C4-2B (cell line): ENCODE measurements at regions not wholly inside any gene's neighbourhood (a gene's known extent, or its start where the extent isn't known, plus 50 kb on each side); places are given as distances from the start of the nearest gene placed in this dataset.
"Not testable (repeated sequence)": the region's sequence is repeated elsewhere in the genome, so short reads cannot be mapped to it uniquely, and the experiment has no call there.

Experiments used
- H3K27ac ChIP-seq: fragments of 450-650 bp; 2 replicates; pipeline ENCODE4 v1.5.1; 2017
- ZFX ChIP-seq: fragments of 450-650 bp; IDR thresholded peaks from 2 replicates; pipeline ENCODE4 v1.6.1; 2017
- TF ChIP-seq, protein P1 (sequence below): fragments of 450-650 bp; conservative IDR thresholded peaks from 2 replicates; pipeline ENCODE4 v1.5.1; 2017; ENCODE audit warnings: mild to moderate bottlenecking

DNA sequence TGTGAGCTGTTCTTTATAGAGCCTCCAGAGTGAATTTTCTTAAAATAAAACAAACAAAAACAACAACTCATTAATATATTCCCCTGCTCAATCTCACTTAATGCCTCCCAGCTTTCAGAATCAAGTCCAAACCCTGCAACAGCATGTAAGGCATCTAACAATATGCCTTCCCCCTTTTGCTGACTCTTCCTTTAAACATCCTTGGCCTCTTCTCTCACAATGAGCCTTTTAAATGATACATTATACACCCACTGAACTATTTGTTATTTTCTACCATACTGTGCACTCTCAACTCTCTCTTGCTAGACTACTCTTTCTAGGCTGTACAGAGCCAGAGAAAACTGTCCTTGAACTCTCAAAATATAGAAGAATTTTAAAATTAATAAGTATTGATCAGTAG lies 115.2 kb upstream of the SNX7 start:
- no peak overlapping the region for H3K27ac ChIP-seq
- TF ChIP-seq, protein P1, sequence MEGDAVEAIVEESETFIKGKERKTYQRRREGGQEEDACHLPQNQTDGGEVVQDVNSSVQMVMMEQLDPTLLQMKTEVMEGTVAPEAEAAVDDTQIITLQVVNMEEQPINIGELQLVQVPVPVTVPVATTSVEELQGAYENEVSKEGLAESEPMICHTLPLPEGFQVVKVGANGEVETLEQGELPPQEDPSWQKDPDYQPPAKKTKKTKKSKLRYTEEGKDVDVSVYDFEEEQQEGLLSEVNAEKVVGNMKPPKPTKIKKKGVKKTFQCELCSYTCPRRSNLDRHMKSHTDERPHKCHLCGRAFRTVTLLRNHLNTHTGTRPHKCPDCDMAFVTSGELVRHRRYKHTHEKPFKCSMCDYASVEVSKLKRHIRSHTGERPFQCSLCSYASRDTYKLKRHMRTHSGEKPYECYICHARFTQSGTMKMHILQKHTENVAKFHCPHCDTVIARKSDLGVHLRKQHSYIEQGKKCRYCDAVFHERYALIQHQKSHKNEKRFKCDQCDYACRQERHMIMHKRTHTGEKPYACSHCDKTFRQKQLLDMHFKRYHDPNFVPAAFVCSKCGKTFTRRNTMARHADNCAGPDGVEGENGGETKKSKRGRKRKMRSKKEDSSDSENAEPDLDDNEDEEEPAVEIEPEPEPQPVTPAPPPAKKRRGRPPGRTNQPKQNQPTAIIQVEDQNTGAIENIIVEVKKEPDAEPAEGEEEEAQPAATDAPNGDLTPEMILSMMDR = no peak
- no peak for TF ChIP-seq ZFX

DNA sequence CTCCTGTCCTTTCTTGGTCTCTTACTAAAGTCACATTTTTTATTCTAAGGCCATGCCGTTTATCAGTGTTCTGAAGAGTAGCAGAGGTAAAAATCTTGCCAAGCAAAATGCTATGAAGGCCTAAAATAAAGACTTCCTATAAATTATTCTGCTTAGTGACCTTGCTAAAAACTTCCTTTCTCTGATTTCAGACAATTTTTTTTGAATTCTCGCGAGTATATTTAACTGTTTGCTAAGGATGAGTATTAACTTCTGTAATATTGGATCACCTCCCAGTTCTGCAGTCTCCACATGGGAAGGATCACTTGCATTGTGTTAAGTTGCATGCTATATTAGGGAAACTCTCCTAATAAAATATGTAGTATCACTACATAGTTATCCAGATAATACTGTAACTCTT lies 123.4 kb upstream of the SNX7 start:
- no peak overlapping the region for H3K27ac ChIP-seq
- TF ChIP-seq, protein P1 = no peak
- no peak for TF ChIP-seq ZFX

DNA sequence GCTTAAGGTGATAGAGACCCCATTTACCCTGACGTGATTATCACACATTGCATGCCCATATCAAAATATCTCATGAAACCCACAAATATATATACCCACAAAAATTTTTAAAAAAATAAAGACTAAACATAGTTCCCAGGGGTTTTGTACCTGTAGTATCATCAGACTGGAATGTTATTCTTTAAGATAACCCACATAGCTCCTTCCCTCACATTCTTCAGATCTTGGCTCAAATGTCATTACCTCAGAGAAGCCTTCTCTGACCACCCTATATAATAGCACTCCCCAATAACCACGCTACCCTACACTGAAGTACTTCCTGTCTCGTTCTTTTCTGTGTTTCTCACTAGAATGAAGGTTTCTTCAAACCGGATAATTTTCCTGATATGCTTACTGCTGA lies 138.3 kb upstream of the SNX7 start:
- TF ChIP-seq ZFX = no peak
- TF ChIP-seq, protein P1 = no peak
- no peak overlapping the region for H3K27ac ChIP-seq

DNA sequence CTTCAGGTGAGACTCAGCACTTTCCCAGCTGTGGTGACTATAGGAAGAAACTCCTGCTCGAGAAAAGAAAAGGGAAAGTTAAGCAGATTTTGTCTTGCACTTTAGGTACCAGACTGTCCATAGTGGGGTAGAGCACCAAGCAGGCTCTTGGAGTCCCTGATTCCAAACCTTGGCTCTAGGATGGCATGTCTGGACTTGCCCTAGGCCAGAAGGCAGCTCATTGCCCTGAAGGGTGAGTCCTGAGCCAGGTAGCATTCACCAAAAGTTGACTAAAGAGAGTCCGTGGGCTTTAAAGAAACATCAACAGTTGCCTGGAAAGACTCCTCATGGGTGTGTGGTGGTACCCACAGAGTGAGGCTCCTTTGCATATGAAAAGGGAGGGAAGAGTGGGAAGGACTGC lies 145.2 kb upstream of the SNX7 start:
- no peak overlapping the region for H3K27ac ChIP-seq

DNA sequence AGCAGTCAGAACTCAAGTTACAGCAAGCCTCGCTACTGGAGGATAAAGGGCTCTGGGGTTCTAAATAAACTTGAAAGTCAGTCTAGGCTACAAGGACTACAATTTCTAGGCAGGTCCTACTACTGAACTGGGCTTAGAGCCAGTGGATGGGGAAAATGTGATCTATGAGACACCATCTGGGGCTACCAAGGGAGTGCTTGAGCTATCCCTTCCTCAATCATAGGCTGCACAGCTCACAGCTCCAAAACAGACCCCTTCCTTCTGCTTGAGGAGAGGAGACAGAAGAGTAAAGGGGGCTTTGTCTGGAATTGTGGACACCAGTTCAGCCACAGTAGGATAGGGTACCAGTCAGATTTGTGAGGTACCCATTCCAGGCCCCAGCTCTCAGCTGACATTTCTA lies 145.8 kb upstream of the SNX7 start:
- no peak overlapping the region for H3K27ac ChIP-seq

More for the DNA sequence above, 145.2 kb upstream of the SNX7 start:
- no peak for TF ChIP-seq ZFX
- TF ChIP-seq, protein P1 = no peak

DNA sequence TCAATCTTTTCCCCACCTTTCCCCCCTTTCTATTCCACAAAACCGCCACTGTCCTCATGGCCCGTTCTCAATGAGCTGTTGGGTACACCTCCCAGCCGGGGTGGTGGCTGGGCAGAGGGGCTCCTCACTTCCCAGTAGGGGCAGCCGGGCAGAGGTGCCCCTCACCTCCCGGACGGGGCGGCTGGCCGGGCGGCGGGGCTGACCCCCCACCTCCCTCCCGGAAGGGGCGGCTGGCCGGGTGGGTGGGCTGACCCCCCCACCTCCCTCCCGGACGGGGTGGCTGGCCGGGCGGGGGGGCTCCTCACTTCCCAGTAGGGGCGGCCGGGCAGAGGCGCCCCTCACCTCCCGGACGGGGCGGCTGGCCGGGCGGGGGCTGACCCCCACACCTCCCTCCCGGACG lies 149.3 kb upstream of the SNX7 start:
- H3K27ac ChIP-seq = not testable (repeated sequence)

More for the DNA sequence above, 145.8 kb upstream of the SNX7 start:
- TF ChIP-seq, protein P1 = no peak
- TF ChIP-seq ZFX = no peak

DNA sequence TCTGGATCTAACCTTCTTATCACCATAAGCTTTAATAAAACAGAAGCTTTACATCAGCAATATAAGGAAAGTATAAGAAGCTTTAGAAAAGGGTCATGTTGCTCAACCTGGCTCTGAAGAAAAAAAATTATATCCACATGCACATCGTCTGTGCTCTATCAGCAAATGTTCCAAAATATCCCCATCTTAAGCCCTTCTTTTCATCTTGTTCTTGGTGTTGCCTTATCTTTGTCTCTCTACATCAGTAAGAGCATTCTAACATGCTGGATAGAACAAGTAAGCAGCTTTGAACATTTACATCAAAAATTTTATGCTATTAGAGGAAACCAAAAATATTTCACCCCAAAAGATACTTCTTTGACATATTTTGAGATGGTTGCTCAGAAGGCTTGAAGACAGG lies 157.8 kb upstream of the SNX7 start:
- H3K27ac ChIP-seq = no peak overlapping the region
- no peak for TF ChIP-seq ZFX
- TF ChIP-seq, protein P1 = no peak

DNA sequence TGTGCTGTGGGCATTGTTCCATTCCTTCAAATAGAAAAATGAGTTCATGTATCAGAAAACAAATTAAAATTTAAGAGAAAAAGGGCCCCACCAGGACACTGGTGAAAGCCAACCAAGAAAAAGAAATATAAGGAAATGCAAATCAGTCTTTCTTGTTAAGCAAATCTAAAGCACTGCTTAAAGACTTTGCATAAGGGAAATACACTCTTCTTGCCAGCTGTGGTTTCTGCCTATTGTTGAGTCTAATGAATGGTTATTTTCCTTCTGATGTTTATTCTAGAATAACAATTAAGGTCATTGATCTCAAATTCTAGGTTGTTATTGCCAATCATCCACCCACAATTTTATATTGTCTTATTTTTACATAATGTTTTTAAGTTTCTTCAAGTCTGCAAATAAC lies 158.6 kb upstream of the SNX7 start:
- TF ChIP-seq, protein P1 = no peak
- TF ChIP-seq ZFX = no peak

More for the DNA sequence above, 158.6 kb upstream of the SNX7 start:
- no peak overlapping the region for H3K27ac ChIP-seq
